Spleen (tissue), 7 donors: ENCODE measurements at regions not wholly inside any gene's neighbourhood (a gene's known extent, or its start where the extent isn't known, plus 50 kb on each side); places are given as distances from the start of the nearest gene placed in this dataset.

ENCODE experiments used
- CTCF ChIP-seq, 11 experiments: fragments of 200-600 bp in 7 of 11; fragments of 450-650 bp in 4 of 11; sonication (generic) in 4 of 11; IDR thresholded peaks in 8 of 11; conservative IDR thresholded peaks in 3 of 11; 1 replicate in 7 of 11; 2 replicates in 4 of 11; pipeline versions ENCODE4 v1.4.0 to v1.8.0; 2016 to 2021; ENCODE audit warnings: antibody characterized with exemption in 11 of 11, inconsistent platforms in 4 of 11, mild to moderate bottlenecking in 1 of 11
- POLR2A ChIP-seq, 3 donors: fragments of 450-650 bp; IDR thresholded peaks; one replicate each; pipeline ENCODE4 v1.5.1; 2017; ENCODE audit warnings: antibody characterized with exemption in 3 of 3, mild to moderate bottlenecking in 1 of 3
- POLR2AphosphoS5 ChIP-seq, 3 donors: sonication (generic); formaldehyde crosslinking; IDR thresholded peaks; one replicate each; pipeline ENCODE4 v1.5.1; 2017; ENCODE audit warnings: antibody characterized with exemption in 3 of 3
- donor health status: DM: no; HTN: no; CAD: no; lungs with moderate emphysema.
- donor health status: DM: no; HTN: no; CAD: no.
- donor health status: DM: no; HTN: no; CAD: no.

DNA sequence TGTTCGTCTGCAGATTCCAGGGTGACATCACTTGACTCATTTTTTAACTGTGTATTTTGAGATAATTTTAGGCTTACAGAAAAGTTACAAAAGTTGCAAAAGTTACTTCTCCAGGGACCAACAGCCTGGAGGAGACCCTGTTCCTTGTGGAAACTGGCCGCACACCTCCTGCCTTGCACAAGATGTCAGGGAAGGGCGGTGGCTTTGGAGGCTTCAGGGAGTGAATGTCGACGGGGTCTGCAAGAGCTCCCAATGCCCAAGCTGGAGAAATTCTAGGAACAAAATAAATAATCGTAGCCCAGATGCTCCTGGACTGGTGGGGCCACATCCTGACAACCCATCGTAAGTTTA lies 62.2 kb upstream of the FAM20C start:
- TF ChIP-seq CTCF (IDR thresholded peaks at IDR 0.05 in 8 of 11, conservative IDR thresholded peaks at IDR 0.05 in 3 of 11) (no peak), POLR2A (IDR thresholded peaks at IDR 0.05) (no peak), POLR2AphosphoS5 (IDR thresholded peaks at IDR 0.05) (no peak)
